Nephron (organoid): ENCODE measurements at regions not wholly inside any gene's neighbourhood (a gene's known extent, or its start where the extent isn't known, plus 50 kb on each side); places are given as distances from the start of the nearest gene placed in this dataset.
A peak's percentile ranks its signal among the peaks of the same experiment; 100 is the strongest.

Experiments used
- H3K27ac Mint-ChIP-seq, 3 experiments: 2 replicates each; pipeline ENCODE4 v1.8.0; 2020; ENCODE audit warnings: mixed read lengths in 3 of 3, mild to moderate bottlenecking in 2 of 3, moderate library complexity in 1 of 3
- H3K27me3 Mint-ChIP-seq: 2 replicates; pipeline ENCODE4 v1.8.0; 2021; ENCODE audit warnings: low read depth, mild to moderate bottlenecking, moderate library complexity, mixed read lengths
- H3K36me3 Mint-ChIP-seq: 2 replicates; pipeline ENCODE4 v1.8.0; 2020; ENCODE audit warnings: low read depth, mixed read lengths
- H3K4me1 Mint-ChIP-seq: 2 replicates; pipeline ENCODE4 v1.8.0; 2020; ENCODE audit warnings: mixed read lengths
- H3K4me3 Mint-ChIP-seq, 3 experiments: 2 replicates each; pipeline ENCODE4 v1.8.0; 2020; ENCODE audit warnings: mild to moderate bottlenecking in 3 of 3, mixed read lengths in 3 of 3, moderate library complexity in 2 of 3
- H3K9me3 Mint-ChIP-seq: 2 replicates; pipeline ENCODE4 v1.8.0; 2020; ENCODE audit warnings: mixed read lengths
- CTCF ChIP-seq, 3 experiments: fragments of 200-600 bp; sonication (generic); IDR thresholded peaks; one replicate each; pipeline ENCODE4 v1.5.0; 2021; ENCODE audit warnings: antibody characterized with exemption in 3 of 3; ENCODE audit not compliant: unreplicated experiment in 3 of 3

DNA sequence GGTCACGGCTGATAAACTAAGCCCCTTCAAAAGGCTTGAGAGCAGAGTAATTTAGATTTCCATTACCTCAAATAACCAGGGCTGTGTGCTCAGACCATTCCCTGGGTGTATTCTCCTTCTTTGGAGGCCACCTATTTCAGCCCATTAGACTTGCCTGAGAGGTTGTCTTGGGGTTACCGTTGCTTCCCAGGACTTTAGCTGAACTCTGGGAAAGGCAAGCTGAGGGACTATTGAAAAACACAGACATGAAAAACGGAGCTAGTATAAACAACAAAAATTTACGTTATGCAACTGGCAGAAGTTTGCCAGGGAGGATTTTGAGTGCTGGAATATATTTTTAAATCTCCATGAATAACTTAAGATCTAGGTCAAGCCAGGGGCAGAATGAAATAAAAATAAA, 561.0 kb upstream of the TNP1 start:
- H3K9me3 Mint-ChIP-seq: peaks cover 6% of the 10 kb centered on the region
- no peak overlapping the region for H3K4me3 Mint-ChIP-seq
- no peak for TF ChIP-seq CTCF (IDR thresholded peaks at IDR 0.05; ENCODE audit: unreplicated experiment in 3 of 3)
- H3K36me3 Mint-ChIP-seq: no peaks in the 10 kb centered on the region
- peak overlapping the region; percentile 84 to 92 (median 89) for H3K27ac Mint-ChIP-seq
- H3K4me1 Mint-ChIP-seq: peaks cover 19% of the 10 kb centered on the region
- no peaks in the 10 kb centered on the region for H3K27me3 Mint-ChIP-seq

- H3K4me1 Mint-ChIP-seq: peaks cover 20% of the 10 kb centered on the region
- H3K27ac Mint-ChIP-seq: peak overlapping the region in 2 of 3 experiments; percentile 0 to 12
- H3K4me3 Mint-ChIP-seq: no peak overlapping the region
- H3K9me3 Mint-ChIP-seq: no peaks in the 10 kb centered on the region
- no peaks in the 10 kb centered on the region for H3K27me3 Mint-ChIP-seq
- no peak for TF ChIP-seq CTCF (IDR thresholded peaks at IDR 0.05; ENCODE audit: unreplicated experiment in 3 of 3)
- H3K36me3 Mint-ChIP-seq: no peaks in the 10 kb centered on the region
These were observed 559.3 kb upstream of the TNP1 start for GRCh38 chr2:217419055-217419671.

DNA sequence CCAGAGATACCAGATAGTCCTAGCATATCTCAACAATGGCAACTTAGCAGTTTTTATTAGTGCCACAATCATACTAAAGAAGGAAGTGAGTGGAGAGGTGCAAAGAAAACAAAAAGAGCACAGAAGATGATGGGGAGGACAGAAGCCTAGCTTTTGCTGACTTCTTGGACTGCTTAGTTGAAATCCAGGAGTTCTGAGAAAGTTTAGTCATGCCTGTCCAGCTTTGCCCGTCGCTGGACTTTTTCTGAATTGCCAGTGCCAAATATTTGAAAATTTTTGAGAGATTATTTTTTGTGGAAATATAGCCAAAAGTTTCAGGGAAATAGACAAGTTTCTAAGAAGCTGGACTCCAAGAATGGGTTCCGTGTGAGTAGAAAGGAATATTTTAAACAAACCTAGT, 558.7 kb upstream of the TNP1 start:
- H3K27me3 Mint-ChIP-seq: no peaks in the 10 kb centered on the region
- H3K36me3 Mint-ChIP-seq: no peaks in the 10 kb centered on the region
- peaks cover 22% of the 10 kb centered on the region for H3K4me1 Mint-ChIP-seq
- TF ChIP-seq CTCF (IDR thresholded peaks at IDR 0.05; ENCODE audit: unreplicated experiment in 3 of 3): no peak
- no peaks in the 10 kb centered on the region for H3K9me3 Mint-ChIP-seq
- peak overlapping the region in 1 of 3 experiments; percentile 12 for H3K27ac Mint-ChIP-seq
- no peak overlapping the region for H3K4me3 Mint-ChIP-seq

DNA sequence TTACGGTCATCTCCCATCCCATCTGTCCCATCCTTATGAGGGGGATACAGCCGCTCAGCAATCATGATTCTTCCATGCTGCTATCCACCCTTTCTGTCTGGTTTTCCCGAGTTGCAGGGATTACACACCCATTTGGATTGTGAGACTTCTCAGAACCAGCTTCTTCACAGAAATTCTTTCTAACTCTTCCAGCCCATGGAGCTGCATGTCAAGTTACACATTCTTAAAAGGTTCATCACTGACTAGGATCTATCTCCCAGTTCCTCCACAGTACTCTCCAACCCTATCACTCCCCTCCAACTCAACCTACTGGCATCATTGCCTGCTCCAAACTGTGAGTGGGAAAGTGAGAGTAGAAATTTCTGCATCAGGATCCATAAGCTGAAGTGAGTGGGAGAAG, 558.2 kb upstream of the TNP1 start:
- no peak for TF ChIP-seq CTCF (IDR thresholded peaks at IDR 0.05; ENCODE audit: unreplicated experiment in 3 of 3)
- no peak overlapping the region for H3K27ac Mint-ChIP-seq
- H3K4me3 Mint-ChIP-seq: no peak overlapping the region
- peaks cover 27% of the 10 kb centered on the region for H3K4me1 Mint-ChIP-seq
- H3K27me3 Mint-ChIP-seq: no peaks in the 10 kb centered on the region
- no peaks in the 10 kb centered on the region for H3K36me3 Mint-ChIP-seq
- no peaks in the 10 kb centered on the region for H3K9me3 Mint-ChIP-seq

GRCh38 chr2:217417536-217417935, 557.7 kb upstream of the TNP1 start:
- no peak for TF ChIP-seq CTCF (IDR thresholded peaks at IDR 0.05; ENCODE audit: unreplicated experiment in 3 of 3)
- H3K36me3 Mint-ChIP-seq: no peaks in the 10 kb centered on the region
- H3K4me3 Mint-ChIP-seq: no peak overlapping the region
- no peak overlapping the region for H3K27ac Mint-ChIP-seq
- H3K4me1 Mint-ChIP-seq: peaks cover 32% of the 10 kb centered on the region
- H3K27me3 Mint-ChIP-seq: no peaks in the 10 kb centered on the region
- H3K9me3 Mint-ChIP-seq: no peaks in the 10 kb centered on the region

GRCh38 chr2:217415316-217415715, 555.5 kb upstream of the TNP1 start:
- Mint-ChIP-seq H3K4me1 (peaks cover 37% of the 10 kb centered on the region), H3K4me3 (no peak overlapping the region), H3K27ac (no peak overlapping the region), H3K27me3 (no peaks in the 10 kb centered on the region), H3K36me3 (no peaks in the 10 kb centered on the region), H3K9me3 (no peaks in the 10 kb centered on the region)
- TF ChIP-seq CTCF (IDR thresholded peaks at IDR 0.05; ENCODE audit: unreplicated experiment in 3 of 3): no peak
